Thyroid gland (tissue), 4 donors: ENCODE measurements at regions not wholly inside any gene's neighbourhood (a gene's known extent, or its start where the extent isn't known, plus 50 kb on each side); places are given as distances from the start of the nearest gene placed in this dataset.

Experiments
- CTCF ChIP-seq, 6 experiments: fragments of 200-600 bp in 3 of 6; fragments of 450-650 bp in 3 of 6; sonication (generic) in 3 of 6; IDR thresholded peaks; one replicate each; pipeline ENCODE4 v1.5.1; 2016 to 2019; ENCODE audit warnings: antibody characterized with exemption in 6 of 6, mild to moderate bottlenecking in 2 of 6, inconsistent platforms in 1 of 6, moderate library complexity in 1 of 6
- POLR2A ChIP-seq, 2 donors: fragments of 450-650 bp; IDR thresholded peaks; one replicate each; pipeline ENCODE4 v1.6.1; 2017; ENCODE audit warnings: antibody characterized with exemption in 2 of 2, mild to moderate bottlenecking in 2 of 2, moderate library complexity in 1 of 2

- no peak for TF ChIP-seq CTCF (IDR thresholded peaks at IDR 0.05)
- TF ChIP-seq POLR2A (IDR thresholded peaks at IDR 0.05), result no peak
Observed at GRCh38 chr9:126132746-126133145, 193.9 kb upstream of the MVB12B start.
